ENCODE measurements at regions not wholly inside any gene's neighbourhood (a gene's known extent, or its start where the extent isn't known, plus 50 kb on each side); places are given as distances from the start of the nearest gene placed in this dataset.

DNA sequence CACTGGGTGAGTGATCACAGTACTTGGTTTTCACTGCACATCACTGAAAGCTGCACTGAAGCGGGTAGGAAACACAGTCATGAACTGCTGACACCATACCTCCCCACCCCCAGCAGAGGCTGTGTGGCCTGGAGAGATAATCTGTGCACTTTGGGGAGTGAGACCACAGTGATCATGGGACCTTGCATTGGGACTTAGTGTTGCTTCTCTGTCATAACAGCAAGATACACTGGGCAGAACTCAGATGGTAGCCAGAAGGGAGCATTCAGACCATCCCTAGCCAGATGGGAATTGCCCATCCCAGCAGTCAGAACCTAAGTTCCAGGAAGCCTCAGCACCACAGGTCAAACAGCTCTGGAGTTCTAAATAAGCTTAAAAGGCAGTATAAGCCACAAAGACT lies 346.4 kb upstream of the TMEM229A start:
- TF ChIP-seq, protein P1, sequence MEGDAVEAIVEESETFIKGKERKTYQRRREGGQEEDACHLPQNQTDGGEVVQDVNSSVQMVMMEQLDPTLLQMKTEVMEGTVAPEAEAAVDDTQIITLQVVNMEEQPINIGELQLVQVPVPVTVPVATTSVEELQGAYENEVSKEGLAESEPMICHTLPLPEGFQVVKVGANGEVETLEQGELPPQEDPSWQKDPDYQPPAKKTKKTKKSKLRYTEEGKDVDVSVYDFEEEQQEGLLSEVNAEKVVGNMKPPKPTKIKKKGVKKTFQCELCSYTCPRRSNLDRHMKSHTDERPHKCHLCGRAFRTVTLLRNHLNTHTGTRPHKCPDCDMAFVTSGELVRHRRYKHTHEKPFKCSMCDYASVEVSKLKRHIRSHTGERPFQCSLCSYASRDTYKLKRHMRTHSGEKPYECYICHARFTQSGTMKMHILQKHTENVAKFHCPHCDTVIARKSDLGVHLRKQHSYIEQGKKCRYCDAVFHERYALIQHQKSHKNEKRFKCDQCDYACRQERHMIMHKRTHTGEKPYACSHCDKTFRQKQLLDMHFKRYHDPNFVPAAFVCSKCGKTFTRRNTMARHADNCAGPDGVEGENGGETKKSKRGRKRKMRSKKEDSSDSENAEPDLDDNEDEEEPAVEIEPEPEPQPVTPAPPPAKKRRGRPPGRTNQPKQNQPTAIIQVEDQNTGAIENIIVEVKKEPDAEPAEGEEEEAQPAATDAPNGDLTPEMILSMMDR (IDR thresholded peaks at IDR 0.05; ENCODE audit: borderline replicate concordance, extremely low read depth, low read length, poor library complexity, severe bottlenecking), result no peak
- TF ChIP-seq EZH2 (IDR thresholded peaks at IDR 0.05; ENCODE audit: borderline replicate concordance, low read depth, low read length, severe bottlenecking), result no peak
